VCaP (cell line): ENCODE measurements at regions not wholly inside any gene's neighbourhood (a gene's known extent, or its start where the extent isn't known, plus 50 kb on each side); places are given as distances from the start of the nearest gene placed in this dataset.

ENCODE experiments used
- H3K27ac ChIP-seq: fragments of 450-650 bp; 2 replicates; pipeline ENCODE4 v1.5.1; 2017
- CTCF ChIP-seq: fragments of 450-650 bp; conservative IDR thresholded peaks from 2 replicates; pipeline ENCODE4 v1.5.1; 2017; ENCODE audit warnings: mild to moderate bottlenecking, moderate library complexity

DNA sequence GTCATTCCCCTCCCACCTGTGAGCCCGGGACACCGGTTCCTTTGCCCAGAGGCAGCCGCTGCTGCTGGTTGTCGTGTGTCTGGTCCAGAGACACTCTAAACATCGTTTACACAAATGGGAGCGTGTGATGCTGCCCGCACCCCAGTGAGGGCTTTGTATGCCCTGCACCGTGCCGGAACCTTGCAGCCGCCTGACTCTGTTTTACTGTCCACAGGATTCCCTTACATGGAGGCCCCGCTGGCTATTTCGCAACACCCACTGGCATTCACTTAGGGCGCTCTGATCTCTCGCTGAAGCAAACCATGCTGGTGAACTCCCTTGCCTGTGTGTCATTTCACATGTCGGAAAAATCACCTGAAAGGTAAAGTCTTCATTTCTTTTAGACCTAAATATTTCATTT lies 100.8 kb upstream of the SLC6A6 start:
- H3K27ac ChIP-seq = no peak overlapping the region
- no peak for TF ChIP-seq CTCF

- TF ChIP-seq CTCF = no peak
Measured at GRCh38 chr3:14303336-14304100, 98.9 kb upstream of the SLC6A6 start.

DNA sequence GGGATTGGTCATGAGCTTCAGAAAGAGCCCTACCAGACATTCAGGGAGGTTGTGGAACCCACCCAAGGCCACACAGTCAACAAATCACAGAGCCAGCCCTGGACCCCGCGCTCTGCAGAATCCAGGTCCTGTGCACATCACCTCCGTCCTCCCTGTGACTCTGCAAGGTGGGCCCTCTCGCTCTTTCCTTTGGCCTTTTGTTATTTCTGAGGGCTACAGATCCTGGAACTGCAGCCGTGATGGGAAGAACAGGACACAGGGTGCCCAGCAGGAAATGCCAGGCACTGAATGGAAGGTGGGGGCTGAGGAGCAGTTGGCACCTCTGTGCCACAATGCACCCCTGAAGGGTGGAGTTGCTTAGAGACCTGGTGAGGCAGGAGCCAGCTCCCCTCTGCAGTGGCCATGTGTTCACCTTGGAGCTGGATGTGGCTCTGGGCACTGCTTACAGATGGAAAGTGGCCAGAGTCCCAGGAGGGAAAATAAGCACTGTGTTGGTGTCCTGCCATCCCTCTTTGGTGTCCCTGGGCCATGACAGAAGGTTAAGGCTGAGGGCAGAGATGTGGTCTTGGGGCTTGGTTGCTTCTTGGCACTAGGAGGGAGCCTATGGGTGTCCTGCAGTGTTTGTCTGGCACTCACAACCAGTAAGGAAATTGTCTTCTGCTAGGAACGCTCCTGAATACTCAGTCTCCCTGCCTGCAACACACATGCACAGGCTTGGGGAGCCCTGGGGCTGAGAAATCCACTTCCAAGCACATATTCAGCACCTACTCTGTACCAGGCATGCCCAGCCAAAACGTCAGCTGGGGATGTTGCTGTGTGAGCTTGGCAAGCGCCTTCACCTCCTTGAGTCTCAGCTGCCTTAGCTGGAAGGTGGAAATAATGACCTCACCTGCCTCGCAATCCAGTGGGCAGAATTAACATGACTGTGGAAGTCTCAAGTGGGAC lies 98.0 kb upstream of the SLC6A6 start:
- TF ChIP-seq CTCF = no peak
- H3K27ac ChIP-seq = peak overlapping the region; percentile 80

More at GRCh38 chr3:14303336-14304100, 98.9 kb upstream of the SLC6A6 start:
- peak overlapping the region; percentile 80 for H3K27ac ChIP-seq

- no peak for TF ChIP-seq CTCF
- peak overlapping the region; percentile 80 for H3K27ac ChIP-seq
Measured at GRCh38 chr3:14305324-14305723, 97.1 kb upstream of the SLC6A6 start.

DNA sequence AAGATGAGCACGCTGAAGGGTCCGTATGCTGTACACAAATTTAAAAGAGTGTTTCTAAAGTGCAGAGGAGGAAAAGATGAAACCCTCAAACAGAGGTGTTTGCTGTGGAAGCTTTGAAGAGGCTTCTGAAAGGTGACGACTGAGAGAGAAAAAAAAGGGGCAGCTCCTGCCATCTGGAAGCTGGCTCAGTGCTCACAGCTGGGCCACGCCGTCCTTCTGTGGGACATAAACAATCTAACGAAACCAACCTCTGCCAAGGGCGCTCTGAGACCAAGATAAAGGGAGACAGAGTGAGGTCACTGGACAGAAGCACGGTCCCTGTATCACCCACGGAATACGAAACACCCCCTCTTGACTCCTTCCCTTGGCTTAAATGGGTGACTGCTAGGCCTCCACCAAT lies 96.3 kb upstream of the SLC6A6 start:
- no peak overlapping the region for H3K27ac ChIP-seq
- no peak for TF ChIP-seq CTCF

DNA sequence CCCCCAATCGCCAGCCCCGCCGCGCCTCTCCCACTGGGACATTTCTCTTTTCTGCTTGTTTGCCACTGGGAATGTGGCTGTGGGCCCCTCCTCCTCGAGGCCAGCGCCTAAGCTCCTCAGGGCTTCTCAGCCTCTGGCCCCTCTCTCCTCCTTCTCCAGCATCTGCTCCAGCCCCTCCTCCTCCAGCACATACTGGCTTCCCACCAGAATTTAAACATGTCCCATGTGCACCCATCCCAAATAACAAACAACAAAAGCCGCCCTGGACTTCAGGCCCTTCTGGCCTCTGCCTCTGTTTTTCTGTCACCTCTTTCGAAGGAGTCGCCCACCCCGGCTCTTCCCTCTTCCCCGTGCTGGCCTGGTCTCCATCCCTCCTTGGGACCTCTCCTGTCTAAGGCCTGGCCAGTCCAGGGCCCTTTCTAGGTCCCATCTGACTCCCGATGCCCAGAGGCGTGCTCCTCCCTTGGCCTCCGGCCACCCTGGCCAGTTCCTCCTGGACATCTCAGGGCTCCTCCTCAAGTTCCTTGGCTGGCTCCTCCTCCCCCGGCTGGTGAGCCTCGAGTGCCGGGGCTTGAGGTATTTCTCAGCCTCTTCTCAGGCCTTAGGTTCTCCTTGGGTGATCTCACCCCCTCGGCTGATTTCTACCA lies 94.6 kb upstream of the SLC6A6 start:
- no peak overlapping the region for H3K27ac ChIP-seq
- TF ChIP-seq CTCF = no peak

- no peak for TF ChIP-seq CTCF
Measured at GRCh38 chr3:14311729-14312128, 90.7 kb upstream of the SLC6A6 start.

More at GRCh38 chr3:14311729-14312128, 90.7 kb upstream of the SLC6A6 start:
- no peak overlapping the region for H3K27ac ChIP-seq
